Panc1 (cell line): ENCODE measurements at regions not wholly inside any gene's neighbourhood (a gene's known extent, or its start where the extent isn't known, plus 50 kb on each side); places are given as distances from the start of the nearest gene placed in this dataset.

Source experiments
- CTCF ChIP-seq: fragments of 450-650 bp; IDR thresholded peaks from 2 replicates; pipeline ENCODE4 v1.5.1; 2017; ENCODE audit warnings: mild to moderate bottlenecking
- POLR2AphosphoS5 ChIP-seq: IDR thresholded peaks from 2 replicates; pipeline ENCODE4 v1.6.1; 2012; ENCODE audit warnings: mild to moderate bottlenecking, low read depth, low read length, moderate library complexity
- SIN3A ChIP-seq: IDR thresholded peaks from 2 replicates; pipeline ENCODE4 v1.6.1; 2012; ENCODE audit warnings: low read depth, mild to moderate bottlenecking, low read length, moderate library complexity, borderline replicate concordance; ENCODE audit not compliant: insufficient read depth
- TCF7L2 ChIP-seq: IDR thresholded peaks from 2 replicates; pipeline ENCODE4 v1.6.1; 2011; ENCODE audit warnings: mild to moderate bottlenecking, low read depth, low read length, inconsistent platforms

- TF ChIP-seq POLR2AphosphoS5 (no peak), CTCF (no peak), SIN3A (no peak), TCF7L2 (no peak)
Measured at GRCh38 chr1:193656841-193657240, 470.4 kb upstream of the B3GALT2 start.
